WTC11 (cell line): ENCODE measurements at regions not wholly inside any gene's neighbourhood (a gene's known extent, or its start where the extent isn't known, plus 50 kb on each side); places are given as distances from the start of the nearest gene placed in this dataset.

Source experiments
- ATAC-seq: fragments of 200-7000 bp; cut with Tn5 transposase; 2 replicates; pipeline ENCODE4 v1.10.0; 2021; ENCODE audit warnings: mild to moderate bottlenecking, moderate library complexity
- CTCF ChIA-PET: fragments of 300-600 bp; sonication (Branson Sonifier 250); formaldehyde crosslinking; loops from one replicate; lab custom pipeline; 2021; ENCODE audit warnings: antibody characterized with exemption; lab: Charles Lee
- POLR2A ChIA-PET: fragments of 350-600 bp; sonication (Branson Sonifier 250); formaldehyde crosslinking; loops from one replicate; lab custom pipeline; 2021; ENCODE audit warnings: antibody characterized with exemption; lab: Charles Lee
- DNase-seq: peaks from one replicate; pipeline ENCODE4 v3.0.0; 2021; ENCODE audit warnings: low spot score
- H3K27ac Mint-ChIP-seq: 2 replicates; pipeline ENCODE4 v1.8.0; 2021; ENCODE audit warnings: mixed read lengths
- H3K27me3 Mint-ChIP-seq: 2 replicates; pipeline ENCODE4 v1.8.0; 2021; ENCODE audit warnings: low read depth, mild to moderate bottlenecking, moderate library complexity, mixed read lengths
- H3K36me3 Mint-ChIP-seq: 2 replicates; pipeline ENCODE4 v1.8.0; 2021; ENCODE audit warnings: mixed read lengths
- H3K4me1 Mint-ChIP-seq: 2 replicates; pipeline ENCODE4 v1.8.0; 2022; ENCODE audit warnings: mixed read lengths
- H3K4me3 Mint-ChIP-seq: 2 replicates; pipeline ENCODE4 v1.8.0; 2021; ENCODE audit warnings: mild to moderate bottlenecking, moderate library complexity, mixed read lengths
- H3K9me3 Mint-ChIP-seq: 2 replicates; pipeline ENCODE4 v1.8.0; 2021; ENCODE audit warnings: mixed read lengths
- ATF3 ChIP-seq: sonication (generic); formaldehyde crosslinking; conservative IDR thresholded peaks from 2 replicates; pipeline ENCODE4 v1.8.1; 2022; ENCODE audit warnings: mild to moderate bottlenecking, missing genetic modification reagents
- CTCF ChIP-seq: fragments of 200-600 bp; IDR thresholded peaks from 2 replicates; pipeline ENCODE4 v1.8.0; 2022; ENCODE audit warnings: antibody characterized with exemption
- FOXJ3 ChIP-seq: sonication (generic); formaldehyde crosslinking; IDR thresholded peaks from 2 replicates; pipeline ENCODE4 v1.9.0; 2021; ENCODE audit warnings: missing genetic modification reagents, mild to moderate bottlenecking, borderline replicate concordance
- FOXK1 ChIP-seq: sonication (generic); formaldehyde crosslinking; IDR thresholded peaks from 2 replicates; pipeline ENCODE4 v1.8.0; 2022; ENCODE audit warnings: mild to moderate bottlenecking, moderate library complexity, missing genetic modification reagents
- HMGXB4 ChIP-seq: sonication (generic); formaldehyde crosslinking; IDR thresholded peaks from 2 replicates; pipeline ENCODE4 v1.8.1; 2023; ENCODE audit warnings: mild to moderate bottlenecking, moderate library complexity, missing genetic modification reagents
- JUN ChIP-seq: sonication (generic); formaldehyde crosslinking; IDR thresholded peaks from 2 replicates; pipeline ENCODE4 v1.8.0; 2023; ENCODE audit warnings: mild to moderate bottlenecking, missing genetic modification reagents
- MLX ChIP-seq: sonication (generic); formaldehyde crosslinking; IDR thresholded peaks from 2 replicates; pipeline ENCODE4 v1.8.1; 2023; ENCODE audit warnings: mild to moderate bottlenecking, missing genetic modification reagents, moderate library complexity
- NFATC4 ChIP-seq: fragments of 250-450 bp; sonication (Bioruptor Pico); IDR thresholded peaks from 2 replicates; pipeline ENCODE4 v1.9.0; 2021; ENCODE audit warnings: mild to moderate bottlenecking
- OVOL2 ChIP-seq: fragments of 250-450 bp; sonication (Bioruptor Pico); IDR thresholded peaks from 2 replicates; pipeline ENCODE4 v1.9.0; 2021; ENCODE audit warnings: mild to moderate bottlenecking, borderline replicate concordance
- STAT6 ChIP-seq: sonication (generic); formaldehyde crosslinking; conservative IDR thresholded peaks from 2 replicates; pipeline ENCODE4 v1.8.1; 2023; ENCODE audit warnings: mild to moderate bottlenecking, low read depth, missing genetic modification reagents, moderate library complexity
- TEAD1 ChIP-seq: sonication (generic); formaldehyde crosslinking; IDR thresholded peaks from 2 replicates; pipeline ENCODE4 v1.8.0; 2022; ENCODE audit warnings: mild to moderate bottlenecking, missing genetic modification reagents
- USF2 ChIP-seq: sonication (generic); formaldehyde crosslinking; IDR thresholded peaks from 2 replicates; pipeline ENCODE4 v1.8.1; 2023; ENCODE audit warnings: mild to moderate bottlenecking, missing genetic modification reagents, moderate library complexity
- ZBTB21 ChIP-seq: sonication (generic); formaldehyde crosslinking; IDR thresholded peaks from 2 replicates; pipeline ENCODE4 v1.8.1; 2023; ENCODE audit warnings: mild to moderate bottlenecking, missing genetic modification reagents, borderline replicate concordance
- ZNF121 ChIP-seq: sonication (generic); formaldehyde crosslinking; IDR thresholded peaks from 2 replicates; pipeline ENCODE4 v1.8.0; 2023; ENCODE audit warnings: missing genetic modification reagents
- ZNF219 ChIP-seq: sonication (generic); formaldehyde crosslinking; IDR thresholded peaks from 2 replicates; pipeline ENCODE4 v1.8.0; 2023; ENCODE audit warnings: missing genetic modification reagents, mild to moderate bottlenecking, borderline replicate concordance
- ZNF512 ChIP-seq: sonication (generic); formaldehyde crosslinking; IDR thresholded peaks from 2 replicates; pipeline ENCODE4 v1.8.1; 2022; ENCODE audit warnings: missing genetic modification reagents, borderline replicate concordance
- ZNF671 ChIP-seq: fragments of 250-450 bp; sonication (Bioruptor Pico); IDR thresholded peaks from 2 replicates; pipeline ENCODE4 v1.8.0; 2021; ENCODE audit warnings: mild to moderate bottlenecking
- ZSCAN18 ChIP-seq: fragments of 250-450 bp; sonication (Bioruptor Pico); IDR thresholded peaks from 2 replicates; pipeline ENCODE4 v2.1.2; 2022; ENCODE audit warnings: mild to moderate bottlenecking, moderate library complexity

GRCh38 chr16:64131423-64131822, 990.4 kb downstream of the CDH11 start (continued):
- TF ChIP-seq ZNF121 = no peak
- TF ChIP-seq OVOL2 (CRISPR knock-in tag) = no peak
- no peak for TF ChIP-seq STAT6 (CRISPR knock-in tag)
- no peak for TF ChIP-seq ATF3
- TF ChIP-seq NFATC4 = no peak
- no peak for TF ChIP-seq FOXK1 (CRISPR knock-in tag)
- no peak for TF ChIP-seq ZSCAN18 (CRISPR knock-in tag)
- no peak for TF ChIP-seq HMGXB4
- TF ChIP-seq FOXJ3 (CRISPR knock-in tag) = no peak
- TF ChIP-seq, all 79 proteins: peak for 0

GRCh38 chr16:64130140-64130539, 991.7 kb downstream of the CDH11 start:
- POLR2A ChIA-PET = no interaction called here
- TF ChIP-seq CTCF (no peak), TEAD1 (CRISPR knock-in tag) (no peak), ZNF219 (CRISPR knock-in tag) (no peak), ZBTB21 (CRISPR knock-in tag) (no peak), MLX (CRISPR knock-in tag) (no peak), NFATC4 (no peak), JUN (CRISPR knock-in tag) (no peak), USF2 (no peak), ZNF671 (CRISPR knock-in tag) (no peak), ZNF512 (CRISPR knock-in tag) (no peak)
- TF ChIP-seq, all 79 proteins: peak for 0
- Mint-ChIP-seq H3K27me3 (no peaks in the 10 kb centered on the region), H3K4me1 (peaks cover 4% of the 10 kb centered on the region; the same call in 1 of the 2 replicates), H3K27ac (no peak overlapping the region), H3K9me3 (no peaks in the 10 kb centered on the region), H3K36me3 (no peaks in the 10 kb centered on the region), H3K4me3 (no peak overlapping the region)
- ATAC-seq (no peak), DNase-seq (no peak)
- CTCF ChIA-PET = no interaction called here
